HG02759 (cell line): ENCODE measurements at regions not wholly inside any gene's neighbourhood (a gene's known extent, or its start where the extent isn't known, plus 50 kb on each side); places are given as distances from the start of the nearest gene placed in this dataset.
"Not testable (repeated sequence)": the region's sequence is repeated elsewhere in the genome, so short reads cannot be mapped to it uniquely, and the experiment has no call there.

Source experiments
- ATAC-seq: cut with Tn5 transposase; IDR thresholded peaks from one replicate; pipeline ENCODE4 v1.9.1; 2021; ENCODE audit warnings: mild to moderate bottlenecking, moderate library complexity; ENCODE audit not compliant: unreplicated experiment

DNA sequence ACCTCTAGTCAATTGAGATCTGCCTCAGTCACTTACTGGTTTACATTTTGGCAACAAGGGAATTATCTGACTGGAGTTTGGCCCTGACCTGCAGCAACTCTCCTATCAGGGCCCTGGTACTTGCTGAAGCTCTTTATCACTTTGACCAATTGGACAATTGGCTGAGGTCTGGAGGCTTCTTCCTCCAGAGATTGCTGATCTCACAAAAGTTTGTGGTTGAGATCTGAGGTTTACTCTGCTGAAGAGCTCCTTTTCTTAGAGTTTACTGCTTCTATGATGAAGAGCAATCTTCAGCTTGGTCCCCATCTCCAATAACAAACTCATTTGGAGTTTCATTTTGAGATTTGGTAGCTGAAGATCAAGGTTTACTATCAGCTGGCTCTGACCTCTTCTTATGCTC is 276.9 kb upstream of the SGCG start:
- ATAC-seq = no peak

GRCh38 chr13:22915442-22916082 is 265.2 kb upstream of the SGCG start:
- ATAC-seq = peak; percentile 75

DNA sequence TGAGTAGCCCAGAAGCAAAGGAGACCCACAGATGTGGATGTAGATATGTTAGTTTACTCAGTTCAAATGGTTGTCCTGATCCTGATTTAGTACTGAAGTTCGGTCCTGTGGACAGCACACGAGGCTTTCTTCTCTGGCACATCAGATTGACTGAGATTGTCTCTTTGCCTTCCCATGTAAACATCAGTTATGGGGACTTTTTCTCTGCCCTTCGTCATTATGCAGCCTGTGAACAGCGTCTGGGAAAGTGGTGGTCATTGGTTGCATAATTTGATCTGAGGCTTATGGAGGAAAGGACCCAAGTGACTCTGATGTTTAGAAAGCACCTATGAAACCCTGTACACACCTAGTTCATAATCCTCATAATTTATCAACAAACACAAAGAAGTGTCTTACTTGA is 264.5 kb upstream of the SGCG start:
- not testable (repeated sequence) for ATAC-seq

DNA sequence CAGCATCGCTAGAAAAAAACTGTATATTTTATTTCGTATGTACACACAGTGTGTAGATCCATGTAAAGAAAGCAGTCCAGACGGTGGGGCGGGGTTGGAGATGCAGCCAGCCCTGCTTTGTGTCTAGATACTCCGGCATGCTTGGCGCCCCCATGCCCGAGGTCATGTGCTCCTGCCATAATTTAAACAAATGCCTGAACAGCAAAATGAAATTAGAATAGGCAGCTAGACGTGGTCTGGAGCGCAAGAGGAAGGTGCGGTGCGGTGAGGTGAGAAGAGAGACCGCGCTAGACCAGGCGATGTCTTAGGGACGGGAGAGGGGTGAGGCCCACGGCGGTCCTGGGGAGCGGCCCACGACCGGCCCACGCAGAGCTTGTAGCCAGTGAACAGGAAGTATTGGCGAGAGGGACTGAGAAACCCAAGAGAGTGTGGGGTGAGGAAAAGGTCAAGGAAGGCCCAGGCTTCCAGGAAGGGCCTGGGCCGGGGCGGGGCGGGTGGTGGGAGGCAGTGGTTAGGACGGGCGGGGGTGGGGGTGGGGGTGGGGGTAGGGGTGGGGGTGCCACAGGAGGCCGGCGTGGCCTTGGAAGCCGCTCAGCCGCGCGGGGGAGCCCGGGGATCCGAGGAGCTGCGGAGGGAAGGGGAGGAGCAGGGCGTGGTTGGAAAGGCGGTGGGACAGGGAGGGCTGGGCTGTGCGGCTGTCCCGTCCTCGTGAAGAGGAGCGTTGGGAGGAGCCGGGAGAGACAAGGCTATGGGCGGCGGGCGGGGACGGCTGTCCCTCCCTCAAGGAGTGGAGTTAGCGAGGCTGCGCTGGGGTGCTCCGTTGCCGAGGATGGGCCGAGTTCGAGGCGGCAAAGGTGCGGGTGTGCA is 254.7 kb upstream of the SGCG start:
- ATAC-seq = peak; percentile 31

- ATAC-seq = peak; percentile 54
Measured at GRCh38 chr13:22926748-22927400, 253.9 kb upstream of the SGCG start.

- not testable (repeated sequence) for ATAC-seq
Measured at GRCh38 chr13:22927845-22928244, 252.9 kb upstream of the SGCG start.

DNA sequence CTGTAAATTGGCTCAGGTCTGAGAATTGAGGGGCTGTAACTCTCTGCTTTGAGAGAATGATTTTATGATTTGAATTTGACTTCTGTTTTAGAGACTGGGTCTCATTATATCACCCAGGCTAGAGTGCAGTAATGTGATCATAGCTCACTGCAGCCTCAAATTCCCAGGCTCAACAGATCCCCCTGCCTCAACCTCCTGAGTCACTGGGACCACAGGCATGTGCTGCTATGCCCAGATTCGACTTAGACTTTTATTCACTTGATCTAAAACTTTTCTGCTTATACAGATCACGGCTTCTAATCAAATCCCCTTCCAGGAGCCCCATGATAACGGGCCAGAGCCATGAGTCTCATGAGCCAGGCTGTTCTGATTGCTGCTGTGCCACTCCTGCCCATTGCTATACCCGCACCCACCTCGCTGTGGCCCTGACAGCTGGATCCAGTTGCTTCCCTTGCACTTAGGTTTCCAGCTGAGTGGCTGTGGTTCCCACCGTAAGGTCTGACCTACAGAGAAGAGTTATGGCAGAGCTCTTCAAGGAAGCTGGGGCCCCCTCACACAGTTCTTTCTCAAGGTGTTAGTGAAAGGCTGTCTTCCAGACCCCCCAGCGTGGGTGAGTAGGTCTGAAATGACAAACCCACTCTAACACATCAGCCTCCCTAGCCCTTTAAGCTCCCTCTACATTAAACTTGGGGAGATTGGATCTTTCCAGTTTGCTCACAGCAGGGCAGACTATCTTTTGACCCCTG is 251.2 kb upstream of the SGCG start:
- ATAC-seq = no peak

- ATAC-seq = no peak
Measured at GRCh38 chr13:22931576-22931975, 249.2 kb upstream of the SGCG start.

- not testable (repeated sequence) for ATAC-seq
Measured at GRCh38 chr13:22932632-22933412, 248.0 kb upstream of the SGCG start.

GRCh38 chr13:22933571-22934181 is 247.1 kb upstream of the SGCG start:
- no peak for ATAC-seq

DNA sequence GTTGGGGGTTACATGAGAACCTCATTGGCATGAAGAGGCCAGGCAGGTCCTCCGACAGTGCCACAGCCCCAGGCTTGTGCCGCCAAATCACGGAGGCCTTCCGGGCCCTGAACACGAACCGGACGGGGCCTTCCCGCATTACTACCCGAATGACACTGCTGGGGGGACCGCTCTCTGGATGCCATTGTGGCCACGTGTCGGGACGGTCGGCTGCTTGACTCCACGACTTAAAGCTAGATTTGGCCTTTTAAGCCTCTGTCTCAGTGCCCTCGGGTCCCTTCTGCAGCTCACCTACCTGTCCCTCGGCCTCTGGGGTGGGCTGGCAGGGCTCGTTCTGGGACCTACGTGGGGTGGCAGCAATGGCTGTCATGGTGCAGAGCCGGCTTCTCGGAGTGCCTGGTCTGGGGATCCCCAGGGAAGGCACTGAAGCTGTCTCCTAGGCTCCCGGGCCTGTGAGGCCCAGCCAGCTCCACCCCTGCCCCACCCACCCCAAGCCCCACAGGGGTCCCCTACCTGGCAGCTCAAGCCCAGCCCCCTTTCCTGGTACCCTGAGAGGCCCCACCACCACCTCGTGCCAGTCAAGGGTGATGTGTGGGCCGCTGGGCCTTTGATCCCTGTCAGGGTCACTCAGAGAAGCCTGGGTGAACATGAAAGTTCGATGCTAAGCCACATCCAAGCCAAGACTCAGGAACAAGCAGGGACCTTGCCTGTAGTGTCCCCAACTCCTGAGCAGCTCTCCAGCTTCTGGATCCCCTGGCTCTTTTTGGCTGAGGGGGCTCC is 245.8 kb upstream of the SGCG start:
- no peak for ATAC-seq

DNA sequence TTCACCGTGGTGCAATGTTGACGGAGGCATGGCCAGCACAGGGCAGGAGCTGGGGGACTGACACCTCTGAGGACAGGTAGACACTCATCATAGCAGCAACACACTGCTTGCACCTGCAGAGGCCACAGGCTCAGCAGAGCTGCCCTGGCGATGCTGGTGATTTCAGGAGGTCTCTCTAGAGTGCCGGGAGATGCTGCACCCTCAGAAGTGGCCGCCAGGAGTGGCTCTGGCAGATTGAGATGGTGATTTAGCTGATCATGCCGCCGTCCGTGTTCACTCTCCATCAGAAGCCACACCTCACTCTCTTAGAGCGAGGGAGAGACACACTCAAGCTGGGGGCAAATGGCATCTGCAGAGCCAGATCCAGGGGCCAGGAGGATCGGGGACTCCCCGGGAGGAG is 244.6 kb upstream of the SGCG start:
- ATAC-seq = no peak

DNA sequence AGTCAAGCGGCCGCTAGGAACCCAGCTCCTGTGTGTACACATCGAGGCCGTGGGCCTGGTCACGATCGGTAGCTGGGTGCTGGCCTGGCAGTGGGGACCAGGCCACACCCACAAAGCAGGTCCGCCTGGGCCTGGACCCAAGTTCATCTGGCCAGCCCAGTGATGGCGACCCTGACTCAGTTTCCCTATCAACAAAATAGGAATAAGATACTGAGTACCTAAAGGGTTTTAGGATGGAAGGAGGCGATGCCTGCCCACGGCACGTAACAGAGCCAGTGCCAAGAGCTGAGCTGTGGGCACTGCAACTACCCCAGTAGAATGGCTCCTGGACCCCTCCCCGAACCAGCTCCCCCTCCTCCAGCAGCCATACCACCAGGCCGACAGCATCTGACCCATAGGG is 243.5 kb upstream of the SGCG start:
- ATAC-seq = no peak

GRCh38 chr13:22937953-22938352 is 242.8 kb upstream of the SGCG start:
- no peak for ATAC-seq

DNA sequence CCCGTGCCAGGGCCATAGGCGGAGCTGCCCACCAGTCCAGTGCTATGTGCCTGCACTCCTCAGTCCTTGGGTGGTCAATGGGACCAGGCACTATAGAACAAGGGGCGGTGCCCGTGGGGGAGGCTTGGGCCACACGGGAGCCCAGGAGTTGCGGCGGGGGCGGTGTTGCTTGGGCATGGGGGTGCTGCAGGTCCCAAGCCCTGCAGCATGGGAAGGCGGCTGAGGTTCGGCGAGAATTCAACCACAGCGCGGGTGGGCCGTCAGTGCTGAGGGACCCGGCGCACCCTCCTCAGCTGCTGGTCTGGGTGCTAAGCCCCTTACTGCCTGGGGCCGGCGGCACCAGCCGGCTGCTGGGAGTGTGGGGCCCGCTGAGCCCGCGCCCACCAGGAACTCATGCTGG is 242.2 kb upstream of the SGCG start:
- ATAC-seq = no peak

DNA sequence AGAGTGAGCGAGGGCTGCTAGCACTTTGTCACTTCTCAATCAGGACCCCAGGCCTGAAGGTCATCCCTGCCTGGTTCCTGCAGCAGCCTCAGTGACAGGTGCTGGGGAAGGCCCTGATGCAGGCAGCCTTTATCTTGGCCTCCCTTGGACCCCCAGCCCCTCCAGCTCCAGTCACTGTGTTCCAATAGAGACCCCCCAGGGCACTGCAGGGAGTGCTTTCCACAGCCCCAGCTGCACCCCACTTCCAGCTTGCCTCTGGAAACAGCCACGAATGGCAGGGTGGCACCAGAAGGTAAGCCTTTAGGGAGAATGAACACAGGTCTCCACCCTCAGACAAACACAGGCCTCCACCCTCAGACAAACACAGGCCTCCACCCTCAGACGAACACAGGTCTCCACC is 241.6 kb upstream of the SGCG start:
- ATAC-seq = no peak

GRCh38 chr13:22940090-22940710 is 240.6 kb upstream of the SGCG start:
- no peak for ATAC-seq

GRCh38 chr13:22940736-22941135 is 240.0 kb upstream of the SGCG start:
- no peak for ATAC-seq

DNA sequence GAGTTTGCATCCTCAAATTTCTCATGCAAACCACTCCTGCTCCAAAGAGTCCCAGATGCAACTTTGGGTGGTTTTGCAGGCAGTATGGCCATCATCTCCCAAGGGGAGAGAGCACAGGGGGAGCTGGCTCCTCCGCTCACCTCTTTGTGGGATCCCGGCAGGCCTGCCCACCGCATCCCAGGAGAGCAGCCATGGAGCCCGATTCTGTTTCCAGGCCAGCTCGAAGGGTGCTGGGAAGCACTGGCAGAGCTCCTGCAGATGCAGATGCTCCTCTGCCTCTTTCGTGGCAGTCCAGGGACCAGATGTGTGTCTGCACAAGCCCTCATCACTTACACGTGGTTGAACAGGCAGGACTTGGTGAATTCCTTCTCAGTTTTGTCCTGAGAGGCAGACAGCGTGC is 239.3 kb upstream of the SGCG start:
- not testable (repeated sequence) for ATAC-seq
